ENCODE measurements at regions not wholly inside any gene's neighbourhood (a gene's known extent, or its start where the extent isn't known, plus 50 kb on each side); places are given as distances from the start of the nearest gene placed in this dataset.

GRCh38 chr12:68078737-68079136 is 80.8 kb downstream of the IFNG start:
- no peak overlapping the region for H3K27ac ChIP-seq (ENCODE audit: low read length)
- peaks cover 15% of the 10 kb centered on the region for H3K4me1 ChIP-seq (ENCODE audit: control insufficient read depth, low read depth, low read length)
- H3K9ac ChIP-seq (ENCODE audit: low read length), result no peak overlapping the region
- no peaks in the 10 kb centered on the region for H3K36me3 ChIP-seq (ENCODE audit: control insufficient read depth, low read depth, low read length)
- peaks cover 10% of the 10 kb centered on the region for H3K9me3 ChIP-seq (ENCODE audit: control insufficient read depth, low read depth, low read length)
- H3K27me3 ChIP-seq (ENCODE audit: control insufficient read depth, insufficient read depth, low read length), result no peaks in the 10 kb centered on the region
- no peak overlapping the region for H3K4me3 ChIP-seq (ENCODE audit: low read length)

- H3K36me3 ChIP-seq (ENCODE audit: control insufficient read depth, low read depth, low read length), result no peaks in the 10 kb centered on the region
These were observed 84.1 kb downstream of the IFNG start for GRCh38 chr12:68075416-68075815.

GRCh38 chr12:68074306-68075027 is 85.1 kb downstream of the IFNG start:
- Histone ChIP-seq H3K36me3 (ENCODE audit: control insufficient read depth, low read depth, low read length) (no peaks in the 10 kb centered on the region), H3K9ac (ENCODE audit: low read length) (no peak overlapping the region)

More at GRCh38 chr12:68075416-68075815, 84.1 kb downstream of the IFNG start:
- Histone ChIP-seq H3K4me3 (ENCODE audit: low read length) (no peak overlapping the region), H3K9ac (ENCODE audit: low read length) (no peak overlapping the region), H3K27me3 (ENCODE audit: control insufficient read depth, insufficient read depth, low read length) (no peaks in the 10 kb centered on the region), H3K27ac (ENCODE audit: low read length) (no peak overlapping the region), H3K9me3 (ENCODE audit: control insufficient read depth, low read depth, low read length) (no peaks in the 10 kb centered on the region), H3K4me1 (ENCODE audit: control insufficient read depth, low read depth, low read length) (peaks cover 2% of the 10 kb centered on the region)

GRCh38 chr12:68070957-68071356 is 81.7 kb downstream of the IFNG-AS1 start:
- H3K4me1 ChIP-seq (ENCODE audit: control insufficient read depth, low read depth, low read length), result no peaks in the 10 kb centered on the region
- H3K9ac ChIP-seq (ENCODE audit: low read length), result no peak overlapping the region
- no peak overlapping the region for H3K4me3 ChIP-seq (ENCODE audit: low read length)
- no peaks in the 10 kb centered on the region for H3K27me3 ChIP-seq (ENCODE audit: control insufficient read depth, insufficient read depth, low read length)
- no peak overlapping the region for H3K27ac ChIP-seq (ENCODE audit: low read length)
- no peaks in the 10 kb centered on the region for H3K36me3 ChIP-seq (ENCODE audit: control insufficient read depth, low read depth, low read length)
- peaks cover 10% of the 10 kb centered on the region for H3K9me3 ChIP-seq (ENCODE audit: control insufficient read depth, low read depth, low read length)

More at GRCh38 chr12:68074306-68075027, 85.1 kb downstream of the IFNG start:
- Histone ChIP-seq H3K27ac (ENCODE audit: low read length) (no peak overlapping the region), H3K4me1 (ENCODE audit: control insufficient read depth, low read depth, low read length) (no peaks in the 10 kb centered on the region), H3K9me3 (ENCODE audit: control insufficient read depth, low read depth, low read length) (no peaks in the 10 kb centered on the region), H3K4me3 (ENCODE audit: low read length) (no peak overlapping the region), H3K27me3 (ENCODE audit: control insufficient read depth, insufficient read depth, low read length) (no peaks in the 10 kb centered on the region)

Data from iPS-18a (cell line).